Gastroesophageal sphincter (tissue), 3 donors: ENCODE measurements at regions not wholly inside any gene's neighbourhood (a gene's known extent, or its start where the extent isn't known, plus 50 kb on each side); places are given as distances from the start of the nearest gene placed in this dataset.

Experiments used
- EP300 ChIP-seq: sonication (generic); formaldehyde crosslinking; IDR thresholded peaks from one replicate; pipeline ENCODE4 v1.6.1; 2017; ENCODE audit warnings: antibody characterized with exemption, mild to moderate bottlenecking
- POLR2A ChIP-seq, 2 donors: fragments of 450-650 bp; IDR thresholded peaks; one replicate each; pipeline ENCODE4 v1.6.1; 2017; ENCODE audit warnings: antibody characterized with exemption in 2 of 2, mild to moderate bottlenecking in 2 of 2, moderate library complexity in 1 of 2
- POLR2AphosphoS5 ChIP-seq: sonication (generic); formaldehyde crosslinking; IDR thresholded peaks from one replicate; pipeline ENCODE4 v1.6.1; 2017; ENCODE audit warnings: antibody characterized with exemption
- TF ChIP-seq, protein P1 (sequence below), 4 experiments: fragments of 200-600 bp in 2 of 4; fragments of 450-650 bp in 2 of 4; sonication (generic) in 1 of 4; IDR thresholded peaks; one replicate each; pipeline ENCODE4 v1.5.1; 2017 to 2019; ENCODE audit warnings: antibody characterized with exemption in 4 of 4, mild to moderate bottlenecking in 2 of 4, moderate library complexity in 2 of 4

- TF ChIP-seq, protein P1, sequence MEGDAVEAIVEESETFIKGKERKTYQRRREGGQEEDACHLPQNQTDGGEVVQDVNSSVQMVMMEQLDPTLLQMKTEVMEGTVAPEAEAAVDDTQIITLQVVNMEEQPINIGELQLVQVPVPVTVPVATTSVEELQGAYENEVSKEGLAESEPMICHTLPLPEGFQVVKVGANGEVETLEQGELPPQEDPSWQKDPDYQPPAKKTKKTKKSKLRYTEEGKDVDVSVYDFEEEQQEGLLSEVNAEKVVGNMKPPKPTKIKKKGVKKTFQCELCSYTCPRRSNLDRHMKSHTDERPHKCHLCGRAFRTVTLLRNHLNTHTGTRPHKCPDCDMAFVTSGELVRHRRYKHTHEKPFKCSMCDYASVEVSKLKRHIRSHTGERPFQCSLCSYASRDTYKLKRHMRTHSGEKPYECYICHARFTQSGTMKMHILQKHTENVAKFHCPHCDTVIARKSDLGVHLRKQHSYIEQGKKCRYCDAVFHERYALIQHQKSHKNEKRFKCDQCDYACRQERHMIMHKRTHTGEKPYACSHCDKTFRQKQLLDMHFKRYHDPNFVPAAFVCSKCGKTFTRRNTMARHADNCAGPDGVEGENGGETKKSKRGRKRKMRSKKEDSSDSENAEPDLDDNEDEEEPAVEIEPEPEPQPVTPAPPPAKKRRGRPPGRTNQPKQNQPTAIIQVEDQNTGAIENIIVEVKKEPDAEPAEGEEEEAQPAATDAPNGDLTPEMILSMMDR (IDR thresholded peaks at IDR 0.05): no peak
- TF ChIP-seq POLR2A (IDR thresholded peaks at IDR 0.05) (no peak), POLR2AphosphoS5 (no peak), EP300 (no peak)
Observed at GRCh38 chr19:28425046-28425931, 787.7 kb downstream of the UQCRFS1 start.
